ENCODE measurements at regions not wholly inside any gene's neighbourhood (a gene's known extent, or its start where the extent isn't known, plus 50 kb on each side); places are given as distances from the start of the nearest gene placed in this dataset.

DNA sequence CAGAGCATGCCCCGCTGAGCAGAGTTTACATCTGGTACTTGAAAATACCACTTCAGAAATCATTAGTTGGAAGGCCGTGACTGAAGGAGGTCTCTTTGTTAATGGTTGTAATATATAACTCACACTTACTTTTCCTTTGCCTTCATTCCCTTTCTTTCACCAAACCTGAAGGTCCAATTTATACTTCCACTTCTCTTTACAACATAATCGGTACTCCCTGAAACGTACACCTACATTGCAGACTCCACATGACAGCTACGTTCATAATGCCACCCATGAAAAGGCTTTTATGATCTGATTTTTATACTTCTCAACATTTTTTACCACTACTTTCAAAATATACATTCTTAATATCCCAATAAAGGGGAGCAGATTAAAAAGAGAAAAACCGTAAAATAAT, 298.7 kb downstream of the C4orf33 start:
- TF ChIP-seq GATA2 (IDR thresholded peaks at IDR 0.05; ENCODE audit: low read depth, low read length), result no peak
- TF ChIP-seq GATA3 (IDR thresholded peaks at IDR 0.05; ENCODE audit: low read depth, low read length), result no peak
